C4-2B (cell line): ENCODE measurements at regions not wholly inside any gene's neighbourhood (a gene's known extent, or its start where the extent isn't known, plus 50 kb on each side); places are given as distances from the start of the nearest gene placed in this dataset.

ENCODE experiments used
- H3K27ac ChIP-seq: fragments of 450-650 bp; 2 replicates; pipeline ENCODE4 v1.5.1; 2017
- ZFX ChIP-seq: fragments of 450-650 bp; IDR thresholded peaks from 2 replicates; pipeline ENCODE4 v1.6.1; 2017
- TF ChIP-seq, protein P1 (sequence below): fragments of 450-650 bp; conservative IDR thresholded peaks from 2 replicates; pipeline ENCODE4 v1.5.1; 2017; ENCODE audit warnings: mild to moderate bottlenecking

DNA sequence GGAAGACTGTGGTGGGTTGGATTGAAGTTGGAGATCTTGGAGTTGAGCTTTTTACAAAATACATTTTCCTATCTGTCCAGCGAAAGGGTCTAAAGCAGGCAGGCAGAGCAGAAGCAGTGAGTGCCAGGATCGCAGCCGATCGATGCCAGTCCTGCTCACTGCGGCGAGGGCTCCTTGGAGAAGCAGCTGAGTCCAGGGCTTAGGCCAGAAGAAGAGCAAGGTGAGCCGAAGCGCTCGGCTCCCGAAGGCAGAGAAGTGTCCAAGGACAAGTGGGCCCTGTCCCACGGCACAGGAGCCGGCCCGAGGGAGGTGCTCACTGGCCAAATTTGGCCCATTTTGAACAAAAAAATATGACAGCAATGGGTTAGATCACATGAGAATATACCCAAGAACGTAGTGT lies 637.8 kb downstream of the BRD1 start:
- TF ChIP-seq, protein P1, sequence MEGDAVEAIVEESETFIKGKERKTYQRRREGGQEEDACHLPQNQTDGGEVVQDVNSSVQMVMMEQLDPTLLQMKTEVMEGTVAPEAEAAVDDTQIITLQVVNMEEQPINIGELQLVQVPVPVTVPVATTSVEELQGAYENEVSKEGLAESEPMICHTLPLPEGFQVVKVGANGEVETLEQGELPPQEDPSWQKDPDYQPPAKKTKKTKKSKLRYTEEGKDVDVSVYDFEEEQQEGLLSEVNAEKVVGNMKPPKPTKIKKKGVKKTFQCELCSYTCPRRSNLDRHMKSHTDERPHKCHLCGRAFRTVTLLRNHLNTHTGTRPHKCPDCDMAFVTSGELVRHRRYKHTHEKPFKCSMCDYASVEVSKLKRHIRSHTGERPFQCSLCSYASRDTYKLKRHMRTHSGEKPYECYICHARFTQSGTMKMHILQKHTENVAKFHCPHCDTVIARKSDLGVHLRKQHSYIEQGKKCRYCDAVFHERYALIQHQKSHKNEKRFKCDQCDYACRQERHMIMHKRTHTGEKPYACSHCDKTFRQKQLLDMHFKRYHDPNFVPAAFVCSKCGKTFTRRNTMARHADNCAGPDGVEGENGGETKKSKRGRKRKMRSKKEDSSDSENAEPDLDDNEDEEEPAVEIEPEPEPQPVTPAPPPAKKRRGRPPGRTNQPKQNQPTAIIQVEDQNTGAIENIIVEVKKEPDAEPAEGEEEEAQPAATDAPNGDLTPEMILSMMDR = no peak
- no peak for TF ChIP-seq ZFX
- no peak overlapping the region for H3K27ac ChIP-seq

DNA sequence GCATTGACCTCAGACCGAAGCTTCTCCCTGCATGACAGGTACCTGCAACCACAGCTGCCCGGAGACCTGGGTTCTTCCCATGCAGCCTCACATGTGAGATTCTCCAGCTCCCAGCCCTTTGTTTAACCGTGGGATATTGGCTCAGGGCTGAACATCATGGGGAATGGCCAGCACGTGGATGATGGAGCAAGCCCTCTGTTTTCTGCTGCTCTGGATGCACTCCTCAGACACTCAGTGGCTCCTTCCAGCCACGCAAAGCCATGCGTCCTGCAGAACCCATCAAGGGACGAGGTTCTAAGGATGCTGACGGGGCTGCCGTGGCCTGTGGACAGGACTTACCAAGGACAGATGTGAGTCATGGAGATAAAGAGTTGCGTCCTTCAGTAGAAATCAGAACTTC lies 639.1 kb downstream of the BRD1 start:
- no peak for TF ChIP-seq ZFX
- TF ChIP-seq, protein P1 = no peak
- H3K27ac ChIP-seq = no peak overlapping the region

DNA sequence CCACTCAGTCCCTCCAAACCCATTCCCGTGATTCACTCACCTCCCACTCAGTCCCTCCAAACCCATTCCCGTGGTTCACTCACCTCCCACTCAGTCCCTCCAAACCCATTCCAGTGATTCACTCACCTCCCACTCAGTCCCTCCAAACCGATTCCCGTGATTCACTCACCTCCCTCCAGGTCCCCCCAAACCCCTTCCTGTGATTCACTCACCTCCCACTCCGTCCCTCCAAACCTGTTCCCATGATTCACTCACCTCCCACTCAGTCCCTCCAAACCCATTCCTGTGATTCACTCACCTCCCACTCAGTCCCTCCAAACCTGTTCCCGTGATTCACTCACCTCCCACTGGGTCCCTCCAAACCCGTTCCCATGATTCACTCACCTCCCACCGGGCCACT lies 639.6 kb downstream of the BRD1 start:
- no peak overlapping the region for H3K27ac ChIP-seq
- TF ChIP-seq ZFX = no peak
- TF ChIP-seq, protein P1 = no peak

DNA sequence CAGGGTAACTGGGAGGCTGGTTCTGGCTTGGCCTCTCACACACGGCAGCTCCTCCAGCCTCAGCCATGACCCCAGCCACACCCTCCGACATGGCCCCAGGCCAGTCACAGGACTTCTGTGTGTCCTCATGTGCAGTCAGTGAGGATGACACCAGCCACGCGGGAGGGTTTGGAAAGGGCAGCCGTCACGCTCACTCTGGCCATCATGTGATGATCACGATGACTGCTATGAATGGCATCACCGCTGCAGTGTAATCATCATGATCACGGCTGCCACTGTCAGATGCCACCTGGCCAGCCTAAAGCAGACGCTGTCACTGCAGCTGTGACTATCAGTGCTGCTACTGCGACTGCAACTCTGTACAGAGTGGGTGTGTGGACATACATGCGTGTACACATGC lies 640.9 kb downstream of the BRD1 start:
- H3K27ac ChIP-seq = no peak overlapping the region
- TF ChIP-seq ZFX = no peak
- TF ChIP-seq, protein P1 = no peak

DNA sequence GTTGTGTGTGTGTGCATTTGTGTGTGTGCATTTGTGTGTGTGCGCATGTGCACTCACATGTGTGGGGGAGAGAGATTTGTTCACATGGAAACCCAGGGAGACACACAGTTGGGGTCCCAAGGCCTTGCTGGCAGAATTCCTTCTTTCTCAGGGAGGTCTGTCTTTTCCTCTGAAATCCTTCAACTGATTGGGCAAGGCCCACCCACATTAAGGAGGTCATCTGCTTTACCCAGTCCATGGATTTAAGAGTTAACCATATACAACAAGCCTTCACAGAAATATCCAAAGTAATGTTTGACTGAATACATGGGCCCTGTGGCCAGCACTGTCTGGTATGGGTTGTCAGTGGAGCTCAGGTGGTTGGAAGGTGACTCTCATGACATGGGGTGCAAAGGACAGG lies 641.4 kb downstream of the BRD1 start:
- TF ChIP-seq ZFX = no peak
- TF ChIP-seq, protein P1 = no peak
- no peak overlapping the region for H3K27ac ChIP-seq

DNA sequence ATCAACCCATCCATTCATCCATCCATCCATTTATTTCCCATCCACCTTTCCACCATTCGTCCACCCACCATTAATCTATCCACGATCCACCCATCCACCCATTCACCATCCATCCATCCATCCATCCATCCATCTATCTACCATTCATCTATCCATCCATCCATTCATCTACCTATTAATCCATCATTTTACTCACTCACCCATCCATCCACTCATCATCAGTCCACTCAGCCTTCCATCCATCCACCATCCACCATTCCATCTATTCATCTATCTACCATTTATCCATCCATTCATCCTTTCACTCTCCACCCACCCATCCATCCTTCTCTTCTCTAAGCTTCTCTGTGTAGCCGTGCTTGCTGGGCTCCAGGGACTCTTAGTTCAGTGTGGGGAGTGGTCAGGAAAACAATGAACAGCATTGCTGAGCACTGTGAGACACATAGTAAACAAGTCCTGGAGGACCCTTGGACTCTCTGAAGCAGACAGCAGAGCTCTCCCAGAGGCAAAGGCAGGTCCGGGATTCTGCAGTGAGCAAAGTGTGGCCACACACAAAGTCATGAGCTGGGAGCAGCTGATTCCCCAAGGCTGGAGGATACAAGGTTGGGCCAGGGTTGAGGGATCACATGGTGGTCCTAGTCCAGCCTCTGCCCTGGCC lies 642.2 kb downstream of the BRD1 start:
- no peak overlapping the region for H3K27ac ChIP-seq
- TF ChIP-seq, protein P1 = no peak
- no peak for TF ChIP-seq ZFX

DNA sequence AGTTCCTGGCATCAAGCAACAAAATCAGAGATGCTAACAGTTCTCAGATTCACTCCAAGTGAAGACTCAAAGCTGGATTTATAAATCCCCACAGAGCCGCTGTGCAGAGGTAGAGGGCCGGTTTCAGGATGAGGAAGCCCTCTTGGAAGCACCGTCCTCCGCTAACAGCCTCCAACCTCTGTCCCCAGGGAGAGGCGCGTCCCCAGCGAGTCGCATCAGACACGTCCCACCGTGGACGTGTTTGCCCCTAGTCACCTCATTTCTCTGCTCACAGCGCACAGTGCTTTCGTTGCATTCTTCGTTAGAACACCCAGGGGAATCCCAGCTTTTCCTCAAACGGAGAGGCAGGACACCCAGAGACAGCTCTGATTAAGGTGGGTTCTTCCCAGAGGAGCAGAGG lies 642.9 kb downstream of the BRD1 start:
- no peak for TF ChIP-seq ZFX
- TF ChIP-seq, protein P1 = no peak

More for the DNA sequence above, 642.9 kb downstream of the BRD1 start:
- no peak overlapping the region for H3K27ac ChIP-seq
